ENCODE measurements at regions not wholly inside any gene's neighbourhood (a gene's known extent, or its start where the extent isn't known, plus 50 kb on each side); places are given as distances from the start of the nearest gene placed in this dataset.

GRCh38 chr3:76065964-76066363 is 280.6 kb upstream of the ZNF717 start:
- Histone ChIP-seq H3K23ac (ENCODE audit: low read length) (no peak overlapping the region), H3K4me3 (ENCODE audit: low read length) (no peak overlapping the region), H3K79me2 (ENCODE audit: control insufficient read depth, insufficient read depth, low read length) (no peaks in the 10 kb centered on the region), H2BK5ac (ENCODE audit: low read length) (no peak overlapping the region), H2AK5ac (ENCODE audit: low read length) (no peak overlapping the region), H2BK15ac (replicated peaks; ENCODE audit: low read depth) (no peak overlapping the region), H3K36me3 (ENCODE audit: control insufficient read depth, insufficient read depth, low read length) (no peaks in the 10 kb centered on the region), H4K8ac (ENCODE audit: low read depth, low read length) (no peak overlapping the region), H3K79me1 (ENCODE audit: low read length) (no peaks in the 10 kb centered on the region), H4K5ac (ENCODE audit: low read length) (no peak overlapping the region), H3K56ac (ENCODE audit: low read length) (no peak overlapping the region), H3K27ac (ENCODE audit: low read depth, low read length) (no peak overlapping the region), H2BK120ac (ENCODE audit: low read depth, low read length) (no peak overlapping the region), H3K4me1 (ENCODE audit: control insufficient read depth, low read depth, low read length) (no peaks in the 10 kb centered on the region), H3K18ac (ENCODE audit: low read length) (no peak overlapping the region), H3K9ac (ENCODE audit: low read length) (no peak overlapping the region), H3K4me2 (ENCODE audit: low read length) (no peak overlapping the region), H3K4ac (ENCODE audit: low read depth, low read length) (no peak overlapping the region), H3K27me3 (ENCODE audit: insufficient read depth, low read length, poor library complexity) (no peaks in the 10 kb centered on the region)
- DNase-seq, result no peak

DNA sequence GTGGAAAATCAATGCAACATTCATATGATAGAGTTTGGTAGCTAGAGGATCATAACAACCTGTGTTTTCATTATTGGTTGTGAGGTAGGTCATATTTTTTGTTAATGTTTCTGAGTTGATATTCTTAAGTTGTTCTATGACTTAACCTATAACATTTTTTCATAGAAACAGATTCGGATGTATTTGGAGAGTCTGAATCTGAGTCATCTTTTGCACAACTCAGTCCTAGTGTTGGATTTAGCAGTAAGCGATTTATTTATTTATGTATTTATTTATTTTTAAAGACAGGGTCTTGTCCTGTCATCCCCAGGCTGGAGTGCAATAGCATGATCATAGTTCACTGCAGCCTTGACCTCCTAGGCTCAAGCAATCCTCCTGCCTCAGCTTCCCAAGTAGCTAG is 292.8 kb upstream of the ZNF717 start:
- no peaks in the 10 kb centered on the region for H3K79me2 ChIP-seq (ENCODE audit: control insufficient read depth, insufficient read depth, low read length)

DNA sequence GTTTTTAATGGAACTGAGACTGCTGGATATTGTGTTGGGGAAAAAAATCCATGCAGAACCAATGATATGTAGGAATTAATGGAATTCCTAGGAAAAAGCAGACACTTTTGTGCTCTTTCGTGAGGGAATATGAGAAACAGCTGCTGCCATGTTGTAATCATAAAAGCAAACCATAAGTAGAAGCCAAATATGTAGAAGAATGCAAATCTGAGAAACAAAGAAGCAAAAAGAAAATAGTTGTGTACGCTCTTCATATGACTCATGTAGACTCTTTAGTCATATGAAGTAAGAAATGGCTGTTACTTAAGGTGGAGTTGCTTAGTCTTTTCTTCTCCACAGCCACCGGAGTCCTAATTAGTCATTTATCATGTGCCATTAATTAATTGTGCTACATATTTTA is 298.6 kb upstream of the ZNF717 start:
- Histone ChIP-seq H2BK120ac (ENCODE audit: low read depth, low read length) (no peak overlapping the region), H3K56ac (ENCODE audit: low read length) (no peak overlapping the region), H3K79me2 (ENCODE audit: control insufficient read depth, insufficient read depth, low read length) (no peaks in the 10 kb centered on the region), H3K18ac (ENCODE audit: low read length) (no peak overlapping the region), H2BK15ac (replicated peaks; ENCODE audit: low read depth) (no peak overlapping the region), H3K4ac (ENCODE audit: low read depth, low read length) (no peak overlapping the region), H3K4me2 (ENCODE audit: low read length) (no peak overlapping the region), H3K23ac (ENCODE audit: low read length) (no peak overlapping the region), H4K5ac (ENCODE audit: low read length) (no peak overlapping the region), H3K4me1 (ENCODE audit: control insufficient read depth, low read depth, low read length) (no peaks in the 10 kb centered on the region), H3K27ac (ENCODE audit: low read depth, low read length) (no peak overlapping the region), H3K36me3 (ENCODE audit: control insufficient read depth, insufficient read depth, low read length) (no peaks in the 10 kb centered on the region), H4K8ac (ENCODE audit: low read depth, low read length) (no peak overlapping the region), H2AK5ac (ENCODE audit: low read length) (no peak overlapping the region), H2BK5ac (ENCODE audit: low read length) (no peak overlapping the region), H3K27me3 (ENCODE audit: insufficient read depth, low read length, poor library complexity) (no peaks in the 10 kb centered on the region), H3K9ac (ENCODE audit: low read length) (no peak overlapping the region), H3K79me1 (ENCODE audit: low read length) (no peaks in the 10 kb centered on the region), H3K4me3 (ENCODE audit: low read length) (no peak overlapping the region)
- no peak for DNase-seq
- WGBS (ENCODE audit: extremely low coverage, insufficient coverage, low lambda C conversion rate), result no CpG with 5 or more reads among the region's 3 CpGs

More for the DNA sequence above, 292.8 kb upstream of the ZNF717 start:
- DNase-seq, result no peak
- Histone ChIP-seq H2AK5ac (ENCODE audit: low read length) (no peak overlapping the region), H3K79me1 (ENCODE audit: low read length) (no peaks in the 10 kb centered on the region), H3K9ac (ENCODE audit: low read length) (no peak overlapping the region), H3K36me3 (ENCODE audit: control insufficient read depth, insufficient read depth, low read length) (no peaks in the 10 kb centered on the region), H3K23ac (ENCODE audit: low read length) (no peak overlapping the region), H3K56ac (ENCODE audit: low read length) (no peak overlapping the region), H2BK15ac (replicated peaks; ENCODE audit: low read depth) (no peak overlapping the region), H3K18ac (ENCODE audit: low read length) (no peak overlapping the region), H2BK5ac (ENCODE audit: low read length) (no peak overlapping the region), H3K27ac (ENCODE audit: low read depth, low read length) (no peak overlapping the region), H3K4me3 (ENCODE audit: low read length) (no peak overlapping the region), H2BK120ac (ENCODE audit: low read depth, low read length) (no peak overlapping the region), H4K8ac (ENCODE audit: low read depth, low read length) (no peak overlapping the region), H4K5ac (ENCODE audit: low read length) (no peak overlapping the region), H3K4me1 (ENCODE audit: control insufficient read depth, low read depth, low read length) (no peaks in the 10 kb centered on the region), H3K4ac (ENCODE audit: low read depth, low read length) (no peak overlapping the region), H3K4me2 (ENCODE audit: low read length) (no peak overlapping the region), H3K27me3 (ENCODE audit: insufficient read depth, low read length, poor library complexity) (no peaks in the 10 kb centered on the region)
- no CpG with 5 or more reads among the region's 2 CpGs for WGBS (ENCODE audit: extremely low coverage, insufficient coverage, low lambda C conversion rate)

DNA sequence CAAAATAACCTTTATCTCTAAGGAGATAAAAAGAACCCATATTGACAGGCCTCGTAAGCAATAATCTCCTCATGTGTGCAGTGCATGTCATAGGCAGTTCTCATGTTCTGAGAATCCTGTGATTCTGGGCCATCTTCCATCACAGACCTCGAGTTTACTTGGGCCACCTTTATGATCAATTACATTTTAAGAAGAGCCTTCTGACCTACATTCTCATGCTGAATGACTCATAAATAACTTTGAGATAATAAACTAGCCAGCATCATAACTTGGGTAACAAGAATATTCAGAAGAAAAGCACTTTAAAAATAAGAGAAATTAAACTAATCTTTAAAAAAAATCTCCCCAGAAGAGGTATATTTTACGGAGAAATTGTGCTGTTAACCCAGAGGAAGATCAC is 310.7 kb upstream of the ZNF717 start:
- no CpG with 5 or more reads among the region's 3 CpGs for WGBS (ENCODE audit: extremely low coverage, insufficient coverage, low lambda C conversion rate)
- Histone ChIP-seq H3K36me3 (ENCODE audit: control insufficient read depth, insufficient read depth, low read length) (no peaks in the 10 kb centered on the region), H2BK120ac (ENCODE audit: low read depth, low read length) (no peak overlapping the region), H3K56ac (ENCODE audit: low read length) (no peak overlapping the region), H3K9ac (ENCODE audit: low read length) (no peak overlapping the region), H3K27ac (ENCODE audit: low read depth, low read length) (no peak overlapping the region), H3K4ac (ENCODE audit: low read depth, low read length) (no peak overlapping the region), H2AK5ac (ENCODE audit: low read length) (no peak overlapping the region), H3K27me3 (ENCODE audit: insufficient read depth, low read length, poor library complexity) (no peaks in the 10 kb centered on the region), H3K23ac (ENCODE audit: low read length) (no peak overlapping the region), H3K4me1 (ENCODE audit: control insufficient read depth, low read depth, low read length) (no peaks in the 10 kb centered on the region), H2BK15ac (replicated peaks; ENCODE audit: low read depth) (no peak overlapping the region), H4K5ac (ENCODE audit: low read length) (no peak overlapping the region), H3K79me1 (ENCODE audit: low read length) (no peaks in the 10 kb centered on the region), H4K8ac (ENCODE audit: low read depth, low read length) (no peak overlapping the region), H2BK5ac (ENCODE audit: low read length) (no peak overlapping the region), H3K4me2 (ENCODE audit: low read length) (no peak overlapping the region), H3K79me2 (ENCODE audit: control insufficient read depth, insufficient read depth, low read length) (no peaks in the 10 kb centered on the region), H3K4me3 (ENCODE audit: low read length) (no peak overlapping the region), H3K18ac (ENCODE audit: low read length) (no peak overlapping the region)
- DNase-seq, result no peak

GRCh38 chr3:76096836-76097588 is 311.7 kb upstream of the ZNF717 start:
- Histone ChIP-seq H2AK5ac (ENCODE audit: low read length) (no peak overlapping the region), H3K4me3 (ENCODE audit: low read length) (no peak overlapping the region), H3K4ac (ENCODE audit: low read depth, low read length) (no peak overlapping the region), H2BK120ac (ENCODE audit: low read depth, low read length) (no peak overlapping the region), H3K27me3 (ENCODE audit: insufficient read depth, low read length, poor library complexity) (no peaks in the 10 kb centered on the region), H4K5ac (ENCODE audit: low read length) (no peak overlapping the region), H3K79me1 (ENCODE audit: low read length) (no peaks in the 10 kb centered on the region), H3K36me3 (ENCODE audit: control insufficient read depth, insufficient read depth, low read length) (no peaks in the 10 kb centered on the region), H2BK15ac (replicated peaks; ENCODE audit: low read depth) (no peak overlapping the region), H3K23ac (ENCODE audit: low read length) (no peak overlapping the region), H2BK5ac (ENCODE audit: low read length) (no peak overlapping the region), H3K9ac (ENCODE audit: low read length) (no peak overlapping the region), H3K56ac (ENCODE audit: low read length) (no peak overlapping the region), H3K79me2 (ENCODE audit: control insufficient read depth, insufficient read depth, low read length) (no peaks in the 10 kb centered on the region), H3K4me1 (ENCODE audit: control insufficient read depth, low read depth, low read length) (no peaks in the 10 kb centered on the region), H3K27ac (ENCODE audit: low read depth, low read length) (no peak overlapping the region), H3K18ac (ENCODE audit: low read length) (no peak overlapping the region), H3K4me2 (ENCODE audit: low read length) (no peak overlapping the region), H4K8ac (ENCODE audit: low read depth, low read length) (no peak overlapping the region)
- WGBS (ENCODE audit: extremely low coverage, insufficient coverage, low lambda C conversion rate), result no CpG with 5 or more reads among the region's 7 CpGs
- DNase-seq, result no peak

DNA sequence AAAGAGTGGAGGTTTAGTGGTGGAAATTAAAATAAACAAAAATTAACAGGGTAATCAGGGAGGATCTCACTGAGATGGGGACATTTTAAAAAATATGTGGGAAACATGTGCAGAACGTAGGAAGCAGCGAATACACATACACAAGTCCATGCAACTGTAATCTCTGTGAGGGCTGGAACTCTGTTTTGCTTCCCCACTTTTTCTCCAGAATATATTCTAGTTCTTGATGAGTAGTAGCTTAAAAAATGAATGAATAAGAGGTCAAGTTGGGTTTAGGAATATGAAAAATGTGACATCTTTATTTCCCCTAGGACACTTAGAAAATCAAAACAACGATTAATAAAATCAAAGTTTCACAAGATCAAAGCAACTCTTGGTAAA is 312.2 kb upstream of the ZNF717 start:
- H2BK5ac ChIP-seq (ENCODE audit: low read length), result no peak overlapping the region
- no peak overlapping the region for H3K4ac ChIP-seq (ENCODE audit: low read depth, low read length)
- H3K56ac ChIP-seq (ENCODE audit: low read length), result no peak overlapping the region
- no peak overlapping the region for H3K4me2 ChIP-seq (ENCODE audit: low read length)
- no peaks in the 10 kb centered on the region for H3K79me1 ChIP-seq (ENCODE audit: low read length)
- no peak overlapping the region for H4K8ac ChIP-seq (ENCODE audit: low read depth, low read length)
- H2BK15ac ChIP-seq (replicated peaks; ENCODE audit: low read depth), result no peak overlapping the region
- no peak overlapping the region for H4K5ac ChIP-seq (ENCODE audit: low read length)
- H3K18ac ChIP-seq (ENCODE audit: low read length), result no peak overlapping the region
- no peak overlapping the region for H2AK5ac ChIP-seq (ENCODE audit: low read length)
- no peak for DNase-seq
- H2BK120ac ChIP-seq (ENCODE audit: low read depth, low read length), result no peak overlapping the region
- WGBS (ENCODE audit: extremely low coverage, insufficient coverage, low lambda C conversion rate), result no CpG with 5 or more reads among the region's 3 CpGs
- H3K27ac ChIP-seq (ENCODE audit: low read depth, low read length), result no peak overlapping the region
- no peak overlapping the region for H3K9ac ChIP-seq (ENCODE audit: low read length)
- H3K4me3 ChIP-seq (ENCODE audit: low read length), result no peak overlapping the region
- H3K79me2 ChIP-seq (ENCODE audit: control insufficient read depth, insufficient read depth, low read length), result no peaks in the 10 kb centered on the region
- H3K36me3 ChIP-seq (ENCODE audit: control insufficient read depth, insufficient read depth, low read length), result no peaks in the 10 kb centered on the region
- H3K27me3 ChIP-seq (ENCODE audit: insufficient read depth, low read length, poor library complexity), result no peaks in the 10 kb centered on the region
- no peak overlapping the region for H3K23ac ChIP-seq (ENCODE audit: low read length)
- no peaks in the 10 kb centered on the region for H3K4me1 ChIP-seq (ENCODE audit: control insufficient read depth, low read depth, low read length)

Measured in mesendoderm (in vitro differentiated cells).